Activated CD4-positive, alpha-beta memory T cell treated with anti-CD3 and anti-CD28 coated beads, Interleukin-2, amount 10 ng/mL, durations not matched to agents 7 days and 5 days (primary cell): ENCODE measurements at regions not wholly inside any gene's neighbourhood (a gene's known extent, or its start where the extent isn't known, plus 50 kb on each side); places are given as distances from the start of the nearest gene placed in this dataset.

Experiments used
- CTCF ChIA-PET: fragments of 350-600 bp; sonication (Branson Sonifier 250); formaldehyde crosslinking; loops from one replicate; lab custom pipeline; 2021; ENCODE audit warnings: antibody characterized with exemption, inconsistent platforms; lab: Charles Lee
- POLR2A ChIA-PET: fragments of 350-600 bp; sonication (Branson Sonifier 250); formaldehyde crosslinking; loops from one replicate; lab custom pipeline; 2021; ENCODE audit warnings: antibody characterized with exemption; lab: Charles Lee
- DNase-seq: peaks from one replicate; pipeline ENCODE4 v3.0.0-alpha.2; 2020
- H3K27ac Mint-ChIP-seq: one replicate; pipeline ENCODE4 v1.8.0; 2021; ENCODE audit warnings: mild to moderate bottlenecking, mixed read lengths
- H3K27me3 Mint-ChIP-seq: one replicate; pipeline ENCODE4 v1.8.0; 2021; ENCODE audit warnings: mixed read lengths
- H3K36me3 Mint-ChIP-seq: one replicate; pipeline ENCODE4 v1.8.0; 2021; ENCODE audit warnings: low read depth, mixed read lengths
- H3K4me1 Mint-ChIP-seq: one replicate; pipeline ENCODE4 v1.8.0; 2021; ENCODE audit warnings: mixed read lengths
- H3K4me3 Mint-ChIP-seq: one replicate; pipeline ENCODE4 v1.8.0; 2021; ENCODE audit warnings: mild to moderate bottlenecking, mixed read lengths
- H3K9me3 Mint-ChIP-seq: one replicate; pipeline ENCODE4 v1.8.0; 2021; ENCODE audit warnings: mixed read lengths

DNA sequence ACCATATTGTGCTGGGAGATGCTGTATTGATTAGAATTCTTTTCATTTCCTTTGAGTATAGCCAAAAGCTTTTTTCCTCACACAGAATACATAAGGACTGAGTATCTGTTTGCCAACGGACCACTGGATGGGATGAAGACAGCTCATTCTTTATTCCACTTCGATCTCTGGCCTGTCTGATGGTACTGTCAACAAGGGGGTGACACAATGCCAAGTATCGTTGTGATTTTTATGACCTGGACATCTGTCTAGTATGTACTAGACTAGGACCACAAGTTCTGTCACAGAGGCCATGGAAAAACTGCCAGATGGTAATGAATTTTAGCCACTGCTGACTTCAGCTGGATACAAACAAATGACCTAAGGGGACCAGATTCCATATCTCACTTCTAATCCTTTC lies 502.7 kb downstream of the SOX5 start:
- DNase-seq, result no peak
- no peak overlapping the region for H3K27ac Mint-ChIP-seq
- no peaks in the 10 kb centered on the region for H3K27me3 Mint-ChIP-seq
- no peak overlapping the region for H3K4me3 Mint-ChIP-seq
- H3K9me3 Mint-ChIP-seq, result no peaks in the 10 kb centered on the region
- POLR2A ChIA-PET, result no interaction called here
- H3K36me3 Mint-ChIP-seq, result no peaks in the 10 kb centered on the region
- CTCF ChIA-PET, result no interaction called here
- no peaks in the 10 kb centered on the region for H3K4me1 Mint-ChIP-seq

GRCh38 chr12:23450810-23451209 lies 498.7 kb downstream of the SOX5 start:
- Mint-ChIP-seq H3K36me3 (no peaks in the 10 kb centered on the region), H3K9me3 (peaks cover 2% of the 10 kb centered on the region), H3K4me1 (no peaks in the 10 kb centered on the region), H3K4me3 (no peak overlapping the region), H3K27me3 (no peaks in the 10 kb centered on the region), H3K27ac (no peak overlapping the region)
- ChIA-PET CTCF (no interaction called here), POLR2A (no interaction called here)
- no peak for DNase-seq

GRCh38 chr12:23455283-23455682 lies 494.2 kb downstream of the SOX5 start:
- H3K27me3 Mint-ChIP-seq, result no peaks in the 10 kb centered on the region
- H3K4me3 Mint-ChIP-seq, result no peak overlapping the region
- DNase-seq, result no peak
- no peak overlapping the region for H3K27ac Mint-ChIP-seq
- CTCF ChIA-PET, result no interaction called here
- H3K4me1 Mint-ChIP-seq, result no peaks in the 10 kb centered on the region
- POLR2A ChIA-PET, result no interaction called here
- H3K36me3 Mint-ChIP-seq, result no peaks in the 10 kb centered on the region
- peaks cover 4% of the 10 kb centered on the region for H3K9me3 Mint-ChIP-seq

DNA sequence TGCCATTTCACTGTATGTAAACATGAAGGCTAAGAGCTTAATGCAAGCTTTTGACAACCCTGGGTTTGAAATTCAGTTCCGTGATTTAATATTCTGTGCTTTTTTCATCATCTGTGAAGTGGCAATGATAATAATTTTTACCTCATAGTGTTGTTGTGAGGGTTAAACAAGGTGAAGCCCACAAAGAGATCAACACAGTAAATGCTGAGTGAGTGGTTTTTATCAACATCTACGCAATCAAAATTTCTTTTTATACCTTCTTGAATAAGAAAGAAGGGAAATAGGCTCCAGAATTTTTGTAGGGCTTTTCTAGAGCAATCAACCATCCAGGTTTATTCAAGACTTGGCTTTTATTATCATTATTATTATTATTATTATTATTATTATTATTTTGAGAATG lies 490.8 kb downstream of the SOX5 start:
- H3K4me1 Mint-ChIP-seq, result no peaks in the 10 kb centered on the region
- H3K27me3 Mint-ChIP-seq, result no peaks in the 10 kb centered on the region
- no peak overlapping the region for H3K4me3 Mint-ChIP-seq
- H3K36me3 Mint-ChIP-seq, result no peaks in the 10 kb centered on the region
- DNase-seq, result no peak
- POLR2A ChIA-PET, result no interaction called here
- no peak overlapping the region for H3K27ac Mint-ChIP-seq
- CTCF ChIA-PET, result no interaction called here
- peaks cover 5% of the 10 kb centered on the region for H3K9me3 Mint-ChIP-seq

- no peak for DNase-seq
- Mint-ChIP-seq H3K27ac (no peak overlapping the region), H3K4me3 (no peak overlapping the region), H3K36me3 (no peaks in the 10 kb centered on the region), H3K4me1 (no peaks in the 10 kb centered on the region), H3K9me3 (peaks cover 18% of the 10 kb centered on the region), H3K27me3 (no peaks in the 10 kb centered on the region)
- CTCF ChIA-PET, result no interaction called here
- POLR2A ChIA-PET, result no interaction called here
Observed at GRCh38 chr12:23462546-23462945, 486.9 kb downstream of the SOX5 start.

GRCh38 chr12:23463172-23463571 lies 486.3 kb downstream of the SOX5 start:
- POLR2A ChIA-PET, result no interaction called here
- Mint-ChIP-seq H3K27ac (no peak overlapping the region), H3K4me3 (no peak overlapping the region), H3K9me3 (peaks cover 22% of the 10 kb centered on the region), H3K36me3 (no peaks in the 10 kb centered on the region), H3K27me3 (no peaks in the 10 kb centered on the region), H3K4me1 (no peaks in the 10 kb centered on the region)
- CTCF ChIA-PET, result no interaction called here
- no peak for DNase-seq

GRCh38 chr12:23464241-23464812 lies 485.1 kb downstream of the SOX5 start:
- no peak for DNase-seq
- no peak overlapping the region for H3K27ac Mint-ChIP-seq
- no peaks in the 10 kb centered on the region for H3K27me3 Mint-ChIP-seq
- no peaks in the 10 kb centered on the region for H3K4me1 Mint-ChIP-seq
- H3K36me3 Mint-ChIP-seq, result no peaks in the 10 kb centered on the region
- POLR2A ChIA-PET, result no interaction called here
- peaks cover 26% of the 10 kb centered on the region for H3K9me3 Mint-ChIP-seq
- CTCF ChIA-PET, result no interaction called here
- H3K4me3 Mint-ChIP-seq, result no peak overlapping the region

DNA sequence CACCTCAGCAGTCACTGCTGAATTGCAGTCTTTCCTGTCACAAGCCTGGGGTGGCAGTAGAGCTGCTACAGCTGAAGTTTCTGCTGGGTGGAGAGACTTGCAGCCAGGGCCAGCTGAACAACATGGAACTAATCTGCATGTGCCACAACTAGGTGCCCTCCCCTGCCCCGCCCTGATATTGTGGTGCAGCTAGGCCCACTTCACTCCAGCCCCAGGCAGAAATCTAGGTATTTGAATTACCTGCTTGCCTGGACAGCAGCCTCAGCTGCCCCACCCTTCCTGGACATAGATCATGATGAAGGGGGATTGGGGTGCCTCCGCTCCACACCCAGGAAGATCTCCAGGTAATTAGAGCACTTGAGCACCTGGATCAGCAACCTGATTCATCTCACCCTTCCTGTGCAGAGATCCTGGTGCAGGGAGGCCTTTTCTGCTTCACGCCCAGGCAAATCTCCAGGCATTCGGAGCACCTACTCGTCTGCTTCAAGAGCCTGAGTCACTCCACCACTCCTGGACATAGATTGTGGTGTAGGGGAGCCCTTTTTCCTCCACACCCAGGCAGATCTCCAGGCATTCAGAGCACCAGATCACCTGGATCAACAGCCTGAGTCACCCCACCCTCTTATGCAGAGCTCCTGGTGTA lies 477.0 kb downstream of the SOX5 start:
- no peaks in the 10 kb centered on the region for H3K27me3 Mint-ChIP-seq
- H3K27ac Mint-ChIP-seq, result no peak overlapping the region
- DNase-seq, result no peak
- H3K9me3 Mint-ChIP-seq, result peaks cover 28% of the 10 kb centered on the region
- no peaks in the 10 kb centered on the region for H3K4me1 Mint-ChIP-seq
- ChIA-PET CTCF (no interaction called here), POLR2A (no interaction called here)
- no peaks in the 10 kb centered on the region for H3K36me3 Mint-ChIP-seq
- no peak overlapping the region for H3K4me3 Mint-ChIP-seq

DNA sequence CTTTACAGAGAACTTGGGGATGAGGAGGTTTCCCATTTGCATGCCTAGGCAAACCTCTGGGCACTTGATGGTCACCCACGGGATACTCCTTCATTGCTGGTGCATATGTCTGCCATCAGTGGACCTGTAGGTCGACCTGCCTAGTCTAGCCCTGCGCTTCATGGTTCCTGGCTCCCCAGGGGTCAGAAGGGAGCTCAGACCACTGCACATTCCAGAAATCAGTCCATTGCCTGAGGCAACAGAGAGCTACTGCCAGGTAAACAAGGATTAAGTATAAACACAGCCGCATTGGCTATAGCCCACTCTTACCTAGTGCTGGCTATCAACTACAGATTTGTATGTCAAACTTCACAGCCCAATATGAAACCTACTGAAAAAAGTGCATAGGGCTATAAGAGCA lies 476.4 kb downstream of the SOX5 start:
- DNase-seq, result no peak
- H3K9me3 Mint-ChIP-seq, result peaks cover 25% of the 10 kb centered on the region
- no peaks in the 10 kb centered on the region for H3K27me3 Mint-ChIP-seq
- H3K4me3 Mint-ChIP-seq, result no peak overlapping the region
- H3K36me3 Mint-ChIP-seq, result no peaks in the 10 kb centered on the region
- ChIA-PET CTCF (no interaction called here), POLR2A (no interaction called here)
- no peak overlapping the region for H3K27ac Mint-ChIP-seq
- H3K4me1 Mint-ChIP-seq, result no peaks in the 10 kb centered on the region

DNA sequence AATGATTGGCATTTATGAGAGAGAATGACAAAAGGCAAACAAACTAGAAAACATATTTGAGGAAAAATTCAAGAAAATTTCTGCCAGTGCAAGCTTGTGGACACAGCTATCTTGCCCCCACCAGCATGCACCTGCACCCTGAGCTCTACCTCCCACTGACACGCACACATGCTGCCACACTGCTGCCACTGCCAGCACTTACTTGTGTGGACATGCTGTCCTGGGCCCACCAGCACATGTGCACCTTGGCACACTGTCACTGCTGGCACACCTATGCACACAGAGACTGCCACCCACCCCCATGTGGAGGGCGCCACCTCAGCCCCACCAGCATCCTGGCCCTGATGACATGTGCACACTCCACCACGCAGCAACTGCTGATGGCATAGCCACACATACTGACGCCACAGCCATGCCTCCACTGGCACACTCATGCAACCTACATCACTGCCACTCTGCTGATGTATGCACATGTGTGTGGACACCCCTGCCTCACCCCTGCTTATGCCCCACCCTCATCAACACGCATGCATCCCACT lies 475.0 kb downstream of the SOX5 start:
- no peak for DNase-seq
- no peak overlapping the region for H3K27ac Mint-ChIP-seq
- no peaks in the 10 kb centered on the region for H3K36me3 Mint-ChIP-seq
- POLR2A ChIA-PET, result no interaction called here
- CTCF ChIA-PET, result no interaction called here
- peaks cover 22% of the 10 kb centered on the region for H3K9me3 Mint-ChIP-seq
- no peak overlapping the region for H3K4me3 Mint-ChIP-seq
- no peaks in the 10 kb centered on the region for H3K27me3 Mint-ChIP-seq
- H3K4me1 Mint-ChIP-seq, result no peaks in the 10 kb centered on the region
